ENCODE measurements at regions not wholly inside any gene's neighbourhood (a gene's known extent, or its start where the extent isn't known, plus 50 kb on each side); places are given as distances from the start of the nearest gene placed in this dataset.
A peak's percentile ranks its signal among the peaks of the same experiment; 100 is the strongest.

GRCh38 chr1:56187405-56187804 is 392.0 kb downstream of the PLPP3 start:
- Histone ChIP-seq H2AK5ac (ENCODE audit: low read depth, low read length) (no peak overlapping the region), H2BK120ac (ENCODE audit: low read depth, low read length) (no peak overlapping the region), H3K79me1 (ENCODE audit: low read depth, low read length) (no peaks in the 10 kb centered on the region), H3K27me3 (ENCODE audit: control insufficient read depth in 3 of 3, insufficient read depth in 3 of 3, low read depth in 1 of 3, low read length in 3 of 3) (no peaks in the 10 kb centered on the region), H3K27ac (replicated peaks; ENCODE audit: low read length) (no peak overlapping the region), H3K36me3 (replicated peaks in 1 of 2; ENCODE audit: control insufficient read depth in 2 of 2, insufficient read depth in 2 of 2, low read length in 2 of 2) (no peaks in the 10 kb centered on the region), H4K8ac (ENCODE audit: low read depth, low read length) (no peak overlapping the region), H3K4me3 (ENCODE audit: low read length in 2 of 2) (no peak overlapping the region), H3K14ac (ENCODE audit: low read length) (no peak overlapping the region), H4K91ac (ENCODE audit: low read depth, low read length, poor library complexity) (no peak overlapping the region), H2AFZ (ENCODE audit: low read length) (no peak overlapping the region), H3K9ac (ENCODE audit: low read depth, low read length, poor library complexity) (no peak overlapping the region), H2BK12ac (ENCODE audit: low read length) (no peak overlapping the region), H2BK15ac (ENCODE audit: low read length) (no peak overlapping the region), H2BK5ac (ENCODE audit: low read length) (no peak overlapping the region), H3K18ac (ENCODE audit: low read length) (no peak overlapping the region), H3K9me3 (replicated peaks in 1 of 2; ENCODE audit: control insufficient read depth in 2 of 2, insufficient read depth in 1 of 2, low read depth in 1 of 2, low read length in 2 of 2) (no peaks in the 10 kb centered on the region), H3K4me1 (ENCODE audit: control insufficient read depth in 2 of 2, insufficient read depth in 1 of 2, low read depth in 1 of 2, low read length in 2 of 2) (peaks cover 18 to 33% of the 10 kb centered on the region in 2 donors), H3K4ac (ENCODE audit: low read length) (no peak overlapping the region), H3K23ac (ENCODE audit: low read depth, low read length, poor library complexity) (no peak overlapping the region), H3K4me2 (ENCODE audit: insufficient read depth, low read length, poor library complexity, severe bottlenecking) (no peak overlapping the region)
- DNase-seq (ENCODE audit: low spot score): no peak
- WGBS, 2 donors (ENCODE audit: extremely low coverage in 2 of 2, insufficient read length in 2 of 2, insufficient replicate concordance in 1 of 2): no CpG with 5 or more reads among the region's 1 CpG

- DNase-seq (ENCODE audit: low spot score): no peak
- no peak overlapping the region for H3K18ac ChIP-seq (ENCODE audit: low read length)
- no peak overlapping the region for H3K4ac ChIP-seq (ENCODE audit: low read length)
- H3K4me2 ChIP-seq (ENCODE audit: insufficient read depth, low read length, poor library complexity, severe bottlenecking): no peak overlapping the region
- H4K91ac ChIP-seq (ENCODE audit: low read depth, low read length, poor library complexity): no peak overlapping the region
- no peak overlapping the region for H2BK120ac ChIP-seq (ENCODE audit: low read depth, low read length)
- no peak overlapping the region for H2AK5ac ChIP-seq (ENCODE audit: low read depth, low read length)
- H2AFZ ChIP-seq (ENCODE audit: low read length): peak overlapping the region; percentile 48
- H4K8ac ChIP-seq (ENCODE audit: low read depth, low read length): no peak overlapping the region
- H3K9ac ChIP-seq (ENCODE audit: low read depth, low read length, poor library complexity): no peak overlapping the region
- H2BK12ac ChIP-seq (ENCODE audit: low read length): no peak overlapping the region
- H3K4me1 ChIP-seq (ENCODE audit: control insufficient read depth in 2 of 2, insufficient read depth in 1 of 2, low read depth in 1 of 2, low read length in 2 of 2): peaks cover 17 to 27% of the 10 kb centered on the region in 2 donors
- no peak overlapping the region for H3K27ac ChIP-seq (replicated peaks; ENCODE audit: low read length)
- no peak overlapping the region for H2BK5ac ChIP-seq (ENCODE audit: low read length)
- no peaks in the 10 kb centered on the region for H3K36me3 ChIP-seq (replicated peaks in 1 of 2; ENCODE audit: control insufficient read depth in 2 of 2, insufficient read depth in 2 of 2, low read length in 2 of 2)
- no peak overlapping the region for H3K23ac ChIP-seq (ENCODE audit: low read depth, low read length, poor library complexity)
- H3K14ac ChIP-seq (ENCODE audit: low read length): no peak overlapping the region
- H2BK15ac ChIP-seq (ENCODE audit: low read length): no peak overlapping the region
- H3K27me3 ChIP-seq (ENCODE audit: control insufficient read depth in 3 of 3, insufficient read depth in 3 of 3, low read depth in 1 of 3, low read length in 3 of 3): no peaks in the 10 kb centered on the region
- WGBS, 2 donors (ENCODE audit: extremely low coverage in 2 of 2, insufficient read length in 2 of 2, insufficient replicate concordance in 1 of 2): no CpG with 5 or more reads among the region's 2 CpGs
- H3K9me3 ChIP-seq (replicated peaks in 1 of 2; ENCODE audit: control insufficient read depth in 2 of 2, insufficient read depth in 1 of 2, low read depth in 1 of 2, low read length in 2 of 2): no peaks in the 10 kb centered on the region
- no peak overlapping the region for H3K4me3 ChIP-seq (ENCODE audit: low read length in 2 of 2)
- no peaks in the 10 kb centered on the region for H3K79me1 ChIP-seq (ENCODE audit: low read depth, low read length)
These were observed 393.9 kb downstream of the PLPP3 start for GRCh38 chr1:56185493-56185892.

- Histone ChIP-seq H3K4ac (ENCODE audit: low read length) (no peak overlapping the region), H3K18ac (ENCODE audit: low read length) (no peak overlapping the region), H3K4me3 (ENCODE audit: low read length in 2 of 2) (no peak overlapping the region), H2BK120ac (ENCODE audit: low read depth, low read length) (no peak overlapping the region), H3K9me3 (replicated peaks in 1 of 2; ENCODE audit: control insufficient read depth in 2 of 2, insufficient read depth in 1 of 2, low read depth in 1 of 2, low read length in 2 of 2) (no peaks in the 10 kb centered on the region), H3K9ac (ENCODE audit: low read depth, low read length, poor library complexity) (no peak overlapping the region), H2BK15ac (ENCODE audit: low read length) (no peak overlapping the region), H3K4me2 (ENCODE audit: insufficient read depth, low read length, poor library complexity, severe bottlenecking) (no peak overlapping the region), H3K14ac (ENCODE audit: low read length) (no peak overlapping the region), H3K36me3 (replicated peaks in 1 of 2; ENCODE audit: control insufficient read depth in 2 of 2, insufficient read depth in 2 of 2, low read length in 2 of 2) (no peaks in the 10 kb centered on the region), H4K91ac (ENCODE audit: low read depth, low read length, poor library complexity) (no peak overlapping the region), H3K23ac (ENCODE audit: low read depth, low read length, poor library complexity) (no peak overlapping the region), H2AFZ (ENCODE audit: low read length) (no peak overlapping the region), H2BK12ac (ENCODE audit: low read length) (no peak overlapping the region), H4K8ac (ENCODE audit: low read depth, low read length) (no peak overlapping the region), H3K79me1 (ENCODE audit: low read depth, low read length) (no peaks in the 10 kb centered on the region), H3K27ac (replicated peaks; ENCODE audit: low read length) (no peak overlapping the region), H3K27me3 (ENCODE audit: control insufficient read depth in 3 of 3, insufficient read depth in 3 of 3, low read depth in 1 of 3, low read length in 3 of 3) (no peaks in the 10 kb centered on the region), H3K4me1 (ENCODE audit: control insufficient read depth in 2 of 2, insufficient read depth in 1 of 2, low read depth in 1 of 2, low read length in 2 of 2) (peaks cover 7 to 13% of the 10 kb centered on the region in 2 donors), H2AK5ac (ENCODE audit: low read depth, low read length) (no peak overlapping the region), H2BK5ac (ENCODE audit: low read length) (no peak overlapping the region)
- no CpG with 5 or more reads among the region's 2 CpGs for WGBS, 2 donors (ENCODE audit: extremely low coverage in 2 of 2, insufficient read length in 2 of 2, insufficient replicate concordance in 1 of 2)
- DNase-seq (ENCODE audit: low spot score): no peak
These were observed 396.2 kb downstream of the PLPP3 start for GRCh38 chr1:56183151-56183550.

- H2AK5ac ChIP-seq (ENCODE audit: low read depth, low read length): no peak overlapping the region
- H2BK5ac ChIP-seq (ENCODE audit: low read length): no peak overlapping the region
- WGBS, 2 donors (ENCODE audit: extremely low coverage in 2 of 2, insufficient read length in 2 of 2, insufficient replicate concordance in 1 of 2): no CpG with 5 or more reads among the region's 5 CpGs
- no peaks in the 10 kb centered on the region for H3K27me3 ChIP-seq (ENCODE audit: control insufficient read depth in 3 of 3, insufficient read depth in 3 of 3, low read depth in 1 of 3, low read length in 3 of 3)
- H3K4me3 ChIP-seq (ENCODE audit: low read length in 2 of 2): no peak overlapping the region
- no peak overlapping the region for H3K23ac ChIP-seq (ENCODE audit: low read depth, low read length, poor library complexity)
- no peaks in the 10 kb centered on the region for H3K79me1 ChIP-seq (ENCODE audit: low read depth, low read length)
- no peak overlapping the region for H4K8ac ChIP-seq (ENCODE audit: low read depth, low read length)
- H3K4me1 ChIP-seq (ENCODE audit: control insufficient read depth in 2 of 2, insufficient read depth in 1 of 2, low read depth in 1 of 2, low read length in 2 of 2): peaks cover 3 to 7% of the 10 kb centered on the region in 2 donors
- no peaks in the 10 kb centered on the region for H3K36me3 ChIP-seq (replicated peaks in 1 of 2; ENCODE audit: control insufficient read depth in 2 of 2, insufficient read depth in 2 of 2, low read length in 2 of 2)
- no peak overlapping the region for H3K4ac ChIP-seq (ENCODE audit: low read length)
- H3K14ac ChIP-seq (ENCODE audit: low read length): no peak overlapping the region
- no peak overlapping the region for H2BK15ac ChIP-seq (ENCODE audit: low read length)
- H3K4me2 ChIP-seq (ENCODE audit: insufficient read depth, low read length, poor library complexity, severe bottlenecking): no peak overlapping the region
- H3K9me3 ChIP-seq (replicated peaks in 1 of 2; ENCODE audit: control insufficient read depth in 2 of 2, insufficient read depth in 1 of 2, low read depth in 1 of 2, low read length in 2 of 2): no peaks in the 10 kb centered on the region
- H2BK12ac ChIP-seq (ENCODE audit: low read length): no peak overlapping the region
- no peak overlapping the region for H4K91ac ChIP-seq (ENCODE audit: low read depth, low read length, poor library complexity)
- no peak overlapping the region for H3K9ac ChIP-seq (ENCODE audit: low read depth, low read length, poor library complexity)
- no peak overlapping the region for H3K27ac ChIP-seq (replicated peaks; ENCODE audit: low read length)
- no peak overlapping the region for H2BK120ac ChIP-seq (ENCODE audit: low read depth, low read length)
- no peak for DNase-seq (ENCODE audit: low spot score)
- no peak overlapping the region for H3K18ac ChIP-seq (ENCODE audit: low read length)
- H2AFZ ChIP-seq (ENCODE audit: low read length): no peak overlapping the region
These were observed 398.7 kb downstream of the PLPP3 start for GRCh38 chr1:56180520-56181190.

Measured in neuronal stem cell (in vitro differentiated cells).